ENCODE measurements at regions not wholly inside any gene's neighbourhood (a gene's known extent, or its start where the extent isn't known, plus 50 kb on each side); places are given as distances from the start of the nearest gene placed in this dataset.

DNA sequence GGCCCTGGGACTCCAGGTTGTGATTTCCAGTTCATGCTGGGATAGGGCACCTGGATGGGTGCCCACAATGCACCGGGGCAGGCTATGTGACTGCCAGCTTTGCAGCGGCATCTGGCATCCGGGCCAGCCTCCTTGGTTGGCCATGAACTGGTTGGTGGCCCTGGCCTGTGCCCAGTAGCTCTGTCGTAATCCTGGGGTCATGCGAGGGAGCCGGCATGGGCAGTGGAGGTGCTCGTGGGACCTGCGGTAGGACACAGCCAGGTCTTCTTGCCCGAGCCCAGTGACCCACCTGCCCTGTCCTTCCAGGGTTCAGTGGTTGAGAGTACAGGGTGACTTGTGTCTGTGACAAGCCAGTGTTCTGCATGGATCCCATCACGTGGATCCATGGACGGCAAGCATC is 237.9 kb downstream of the SNRPN start:
- Histone ChIP-seq H3K18ac (ENCODE audit: low read depth, low read length) (no peak overlapping the region), H2AFZ (replicated peaks; ENCODE audit: low read length, poor library complexity) (no peak overlapping the region), H3K9ac (ENCODE audit: low read depth, low read length) (no peak overlapping the region), H3K27me3 (ENCODE audit: control insufficient read depth, insufficient read depth, low read length) (no peaks in the 10 kb centered on the region), H3K4me1 (ENCODE audit: control insufficient read depth, insufficient read depth, low read length) (no peaks in the 10 kb centered on the region), H2AK5ac (ENCODE audit: low read depth, low read length) (no peak overlapping the region), H4K20me1 (ENCODE audit: insufficient read depth, low read length) (no peaks in the 10 kb centered on the region), H3K56ac (ENCODE audit: extremely low read depth, insufficient read depth, low read length) (no peak overlapping the region), H3K23ac (ENCODE audit: low read depth, low read length) (no peak overlapping the region), H3K14ac (replicated peaks; ENCODE audit: low read depth, low read length) (no peak overlapping the region), H2AK9ac (replicated peaks; ENCODE audit: low read depth, low read length, poor library complexity) (no peak overlapping the region), H3K9me3 (ENCODE audit: control insufficient read depth, insufficient read depth, low read length) (peaks cover 84% of the 10 kb centered on the region), H3K79me1 (ENCODE audit: low read depth in 1 of 2, low read length in 2 of 2) (no peaks in the 10 kb centered on the region), H3K9me1 (ENCODE audit: insufficient read depth, low read length) (no peaks in the 10 kb centered on the region), H2BK5ac (ENCODE audit: low read depth, low read length, poor library complexity, severe bottlenecking) (no peak overlapping the region), H2BK120ac (ENCODE audit: low read depth, low read length) (no peak overlapping the region), H3K36me3 (ENCODE audit: control insufficient read depth, insufficient read depth, low read length) (no peaks in the 10 kb centered on the region), H2BK20ac (ENCODE audit: low read depth, low read length) (no peak overlapping the region), H3K4ac (ENCODE audit: low read depth, low read length) (no peak overlapping the region), H4K91ac (ENCODE audit: insufficient read depth, low read depth, low read length) (no peak overlapping the region), H3K4me3 (ENCODE audit: insufficient read depth, low read depth, low read length) (no peak overlapping the region), H3K27ac (ENCODE audit: insufficient read depth, low read length) (no peak overlapping the region), H4K8ac (ENCODE audit: low read depth in 2 of 2, low read length in 2 of 2) (no peak overlapping the region), H3K4me2 (ENCODE audit: low read depth, low read length) (no peak overlapping the region), H2BK15ac (ENCODE audit: low read depth, low read length) (no peak overlapping the region), H4K5ac (ENCODE audit: low read depth, low read length) (no peak overlapping the region)
- CTCF ChIA-PET = no interaction called here
- WGBS, 2 experiments (ENCODE audit: extremely low coverage in 2 of 2, insufficient read length in 1 of 2) = no CpG with 5 or more reads among the region's 11 CpGs
- dilution Hi-C loops (cut with HindIII; ENCODE audit: low sequenced_read_pairs, unreplicated experiment) = no loop called here
- no TSS peak for BruUV-seq (replicated peaks)
- no peak for TF ChIP-seq CHD1 (IDR thresholded peaks at IDR 0.05; ENCODE audit: low read depth, low read length)
- TF ChIP-seq RAD21 (IDR thresholded peaks at IDR 0.05; ENCODE audit: low read length) = no peak
- ATAC-seq (ENCODE audit: low read depth) (no peak), DNase-seq (no peak)
- in situ Hi-C loops (cut with MboI; ENCODE audit: low sequenced_read_pairs) = no loop called here
- POLR2A ChIA-PET (ENCODE audit: unreplicated experiment) = no interaction called here
- intact Hi-C loops (cut with micrococcal nuclease) = no loop called here
